CD14-positive monocyte (primary cell): ENCODE measurements at regions not wholly inside any gene's neighbourhood (a gene's known extent, or its start where the extent isn't known, plus 50 kb on each side); places are given as distances from the start of the nearest gene placed in this dataset.

Experiments
- DNase-seq, 3 donors: peaks; one replicate each; pipeline ENCODE4 v3.0.0-alpha.2; 2011 to 2022
- H2AFZ ChIP-seq: 2 replicates; pipeline ENCODE4 v1.6.0; 2012; ENCODE audit warnings: mild to moderate bottlenecking, low read depth, low read length, inconsistent platforms; ENCODE audit not compliant: insufficient read depth, poor library complexity, severe bottlenecking
- H3K27ac ChIP-seq, 2 donors: 1 replicate in 1 of 2; 2 replicates in 1 of 2; pipeline ENCODE4 v1.5.1; 2012 to 2013; ENCODE audit warnings: low read length in 2 of 2, control low read depth in 1 of 2, inconsistent platforms in 1 of 2, low read depth in 1 of 2, mild to moderate bottlenecking in 1 of 2
- H3K27me3 ChIP-seq, 2 donors: one replicate each; pipeline versions ENCODE4 v1.6.0 to v1.6.1; 2011 to 2013; ENCODE audit warnings: low read length in 2 of 2; ENCODE audit not compliant: control insufficient read depth in 2 of 2, insufficient read depth in 2 of 2
- H3K36me3 ChIP-seq, 2 donors: replicated peaks in 1 of 2; 1 replicate in 1 of 2; 2 replicates in 1 of 2; pipeline versions ENCODE4 v1.5.1 to v1.6.1; 2012 to 2013; ENCODE audit warnings: low read length in 2 of 2, control low read depth in 1 of 2, inconsistent platforms in 1 of 2, mild to moderate bottlenecking in 1 of 2; ENCODE audit not compliant: insufficient read depth in 2 of 2, control insufficient read depth in 1 of 2
- H3K4me1 ChIP-seq, 2 donors: 1 replicate in 1 of 2; 2 replicates in 1 of 2; pipeline versions ENCODE4 v1.5.1 to v1.6.1; 2012 to 2013; ENCODE audit warnings: low read length in 2 of 2, control low read depth in 1 of 2, inconsistent platforms in 1 of 2, mild to moderate bottlenecking in 1 of 2, moderate library complexity in 1 of 2; ENCODE audit not compliant: insufficient read depth in 2 of 2, control insufficient read depth in 1 of 2
- H3K4me2 ChIP-seq: replicated peaks from 2 replicates; pipeline ENCODE3; 2012; ENCODE audit warnings: low read length, moderate library complexity, mild to moderate bottlenecking; ENCODE audit not compliant: poor library complexity, severe bottlenecking; ENCODE audit errors: extremely low read depth
- H3K4me3 ChIP-seq, 3 experiments: fragments of 200-600 bp in 1 of 3; sonication (generic) in 1 of 3; replicated peaks in 1 of 3; 1 replicate in 2 of 3; 2 replicates in 1 of 3; pipeline ENCODE4 v1.5.1; 2011 to 2013; ENCODE audit warnings: low read length in 3 of 3, mild to moderate bottlenecking in 3 of 3, control low read depth in 2 of 3, low read depth in 2 of 3, inconsistent platforms in 1 of 3, moderate library complexity in 1 of 3
- H3K79me2 ChIP-seq: 2 replicates; pipeline ENCODE4 v1.6.0; 2012; ENCODE audit warnings: mild to moderate bottlenecking, control low read depth, inconsistent platforms, low read length, moderate library complexity; ENCODE audit not compliant: insufficient read depth
- H3K9ac ChIP-seq: 2 replicates; pipeline ENCODE4 v1.6.0; 2017; ENCODE audit warnings: low read length, mild to moderate bottlenecking; ENCODE audit not compliant: insufficient read depth, poor library complexity, severe bottlenecking
- H3K9me3 ChIP-seq, 2 donors: replicated peaks in 1 of 2; 1 replicate in 1 of 2; 2 replicates in 1 of 2; pipeline versions ENCODE4 v1.5.1 to v1.6.1; 2012 to 2013; ENCODE audit warnings: low read length in 2 of 2, control low read depth in 1 of 2; ENCODE audit not compliant: control insufficient read depth in 1 of 2, insufficient read depth in 1 of 2
- H4K20me1 ChIP-seq: 2 replicates; pipeline ENCODE4 v1.6.0; 2012; ENCODE audit warnings: mild to moderate bottlenecking, low read length, control low read depth, moderate library complexity; ENCODE audit not compliant: insufficient read depth
- H3K27ac Mint-ChIP-seq, 7 donors: one replicate each; pipeline ENCODE4 v1.8.0; 2020; ENCODE audit warnings: mild to moderate bottlenecking in 7 of 7, mixed read lengths in 7 of 7, moderate library complexity in 6 of 7, inconsistent platforms in 2 of 7
- H3K27me3 Mint-ChIP-seq, 3 donors: one replicate each; pipeline ENCODE4 v1.8.0; 2021 to 2022; ENCODE audit warnings: low read depth in 3 of 3, mild to moderate bottlenecking in 3 of 3, mixed read lengths in 3 of 3, moderate library complexity in 3 of 3, inconsistent platforms in 1 of 3
- H3K36me3 Mint-ChIP-seq, 2 donors: one replicate each; pipeline ENCODE4 v1.8.0; 2020; ENCODE audit warnings: mixed read lengths in 2 of 2, inconsistent platforms in 1 of 2, mild to moderate bottlenecking in 1 of 2
- H3K4me1 Mint-ChIP-seq: one replicate; pipeline ENCODE4 v1.8.0; 2020; ENCODE audit warnings: mild to moderate bottlenecking, mixed read lengths
- H3K4me3 Mint-ChIP-seq, 2 donors: one replicate each; pipeline ENCODE4 v1.8.0; 2020; ENCODE audit warnings: mild to moderate bottlenecking in 2 of 2, mixed read lengths in 2 of 2, moderate library complexity in 1 of 2
- H3K9me3 Mint-ChIP-seq, 7 donors: one replicate each; pipeline ENCODE4 v1.8.0; 2020 to 2022; ENCODE audit warnings: mixed read lengths in 7 of 7, mild to moderate bottlenecking in 6 of 7, moderate library complexity in 6 of 7, inconsistent platforms in 2 of 7
- CTCF ChIP-seq: fragments of 200-600 bp; IDR thresholded peaks from one replicate; pipeline ENCODE4 v1.8.0; 2022; ENCODE audit warnings: antibody characterized with exemption, mild to moderate bottlenecking
- WGBS: methylation state at CpG from one replicate; pipeline ENCODE4 v1.1.5; 2013; ENCODE audit warnings: missing lambda C conversion rate; ENCODE audit not compliant: insufficient coverage; 5-methylcytosine and 5-hydroxymethylcytosine counted together
- intact Hi-C, 2 donors: fragments of 100-400 bp; cut with micrococcal nuclease; formaldehyde crosslinking; loops; one replicate each; pipeline versions ENCODE4 v1.15.0 to v1.15.1; 2023

GRCh38 chr13:85685436-85685835, 113.8 kb downstream of the SLITRK6 start:
- Histone ChIP-seq H3K4me2 (no peak overlapping the region), H3K9ac (no peak overlapping the region), H3K4me3 (no peak overlapping the region), H3K36me3 (no peaks in the 10 kb centered on the region), H3K79me2 (no peaks in the 10 kb centered on the region), H3K27me3 (no peaks in the 10 kb centered on the region), H3K9me3 (no peaks in the 10 kb centered on the region), H3K27ac (no peak overlapping the region), H4K20me1 (no peaks in the 10 kb centered on the region), H3K4me1 (no peaks in the 10 kb centered on the region), H2AFZ (no peak overlapping the region)
- no peak for DNase-seq
- no CpG with 5 or more reads among the region's 1 CpG for WGBS
- Mint-ChIP-seq H3K27ac (no peak overlapping the region), H3K36me3 (no peaks in the 10 kb centered on the region), H3K27me3 (peaks cover 0 to 2% (median 0%) of the 10 kb centered on the region in 3 donors), H3K9me3 (peaks cover 0 to 6% (median 1%) of the 10 kb centered on the region in 7 donors), H3K4me1 (no peaks in the 10 kb centered on the region), H3K4me3 (no peak overlapping the region)
- intact Hi-C loops = no loop called here
- no peak for TF ChIP-seq CTCF

GRCh38 chr13:85675151-85675907, 123.9 kb downstream of the SLITRK6 start:
- no peak overlapping the region for H3K9ac ChIP-seq
- no peak overlapping the region for H3K4me3 ChIP-seq
- H4K20me1 ChIP-seq = no peaks in the 10 kb centered on the region
- DNase-seq = no peak
- intact Hi-C loops = no loop called here
- no peaks in the 10 kb centered on the region for H3K4me1 Mint-ChIP-seq
- no peak overlapping the region for H3K27ac Mint-ChIP-seq
- no peak overlapping the region for H3K4me2 ChIP-seq
- H3K4me1 ChIP-seq = no peaks in the 10 kb centered on the region
- 72% methylated on average over 5 of the region's 8 CpGs for WGBS
- no peak overlapping the region for H3K27ac ChIP-seq
- TF ChIP-seq CTCF = no peak
- H3K9me3 ChIP-seq = peaks cover 9 to 14% of the 10 kb centered on the region in 2 donors
- H3K36me3 ChIP-seq = no peaks in the 10 kb centered on the region
- no peaks in the 10 kb centered on the region for H3K27me3 ChIP-seq
- H2AFZ ChIP-seq = no peak overlapping the region
- no peaks in the 10 kb centered on the region for H3K36me3 Mint-ChIP-seq
- peaks cover 2 to 19% (median 11%) of the 10 kb centered on the region in 7 donors for H3K9me3 Mint-ChIP-seq
- peaks cover 0 to 1% (median 0%) of the 10 kb centered on the region in 3 donors for H3K27me3 Mint-ChIP-seq
- no peaks in the 10 kb centered on the region for H3K79me2 ChIP-seq
- no peak overlapping the region for H3K4me3 Mint-ChIP-seq
